ENCODE measurements at regions not wholly inside any gene's neighbourhood (a gene's known extent, or its start where the extent isn't known, plus 50 kb on each side); places are given as distances from the start of the nearest gene placed in this dataset.
"Not testable (repeated sequence)": the region's sequence is repeated elsewhere in the genome, so short reads cannot be mapped to it uniquely, and the experiment has no call there.

DNA sequence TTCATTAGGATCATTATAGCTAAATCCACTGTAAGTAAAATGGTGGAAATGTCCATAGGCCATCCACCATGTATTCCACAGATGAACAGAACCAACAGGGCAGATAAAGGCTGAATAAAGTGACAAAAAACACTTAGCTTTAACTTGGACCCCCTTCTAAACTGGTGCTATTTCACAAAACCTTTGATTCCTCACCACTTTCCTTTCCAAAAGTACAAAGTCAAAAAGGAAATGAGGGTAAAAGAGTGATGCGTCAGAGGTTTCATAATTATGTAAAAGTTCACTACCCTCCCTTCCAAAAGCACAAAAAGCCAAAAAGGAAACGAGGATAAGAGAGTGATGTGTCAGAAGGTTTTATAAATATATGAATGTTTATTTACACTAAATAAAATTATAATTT lies 172.2 kb downstream of the TBX15 start:
- no peak for DNase-seq
- Histone ChIP-seq H3K36me3 (ENCODE audit: control insufficient read depth in 2 of 2, extremely low read depth in 1 of 2, insufficient read depth in 1 of 2, low read length in 1 of 2) (no peaks in the 10 kb centered on the region), H3K9me3 (no peaks in the 10 kb centered on the region), H3K4me3 (ENCODE audit: control insufficient read depth in 1 of 2, extremely low read depth in 1 of 2, low read length in 1 of 2) (no peak overlapping the region), H3K27me3 (replicated peaks in 1 of 2; ENCODE audit: control insufficient read depth in 2 of 2, extremely low read depth in 1 of 2, insufficient read depth in 2 of 2, low read length in 1 of 2) (no peaks in the 10 kb centered on the region), H3K4me1 (ENCODE audit: control insufficient read depth in 1 of 2, extremely low read depth in 1 of 2, insufficient read depth in 2 of 2, low read length in 2 of 2) (no peaks in the 10 kb centered on the region), H3K27ac (ENCODE audit: low read length) (no peak overlapping the region)
- ChIA-PET CTCF (no interaction called here), POLR2A (no interaction called here)
- H3K9me3 Mint-ChIP-seq, result peaks cover 8 to 17% (median 8%) of the 10 kb centered on the region in 3 donors
- H3K36me3 Mint-ChIP-seq, result no peaks in the 10 kb centered on the region
- no peak overlapping the region for H3K4me3 Mint-ChIP-seq
- no peaks in the 10 kb centered on the region for H3K27me3 Mint-ChIP-seq
- no peak overlapping the region for H3K27ac Mint-ChIP-seq
- WGBS (ENCODE audit: insufficient coverage), result no CpG with 5 or more reads among the region's 2 CpGs
- no peak for ATAC-seq (replicated peaks in 1 of 4)
- H3K4me1 Mint-ChIP-seq, result no peaks in the 10 kb centered on the region

- no peaks in the 10 kb centered on the region for H3K27me3 Mint-ChIP-seq
- no peaks in the 10 kb centered on the region for H3K36me3 ChIP-seq (ENCODE audit: control insufficient read depth in 2 of 2, extremely low read depth in 1 of 2, insufficient read depth in 1 of 2, low read length in 1 of 2)
- 80% methylated on average over 1 of the region's 4 CpGs for WGBS (ENCODE audit: insufficient coverage)
- H3K27ac Mint-ChIP-seq, result no peak overlapping the region
- DNase-seq (no peak), ATAC-seq (replicated peaks in 1 of 4) (no peak)
- no peaks in the 10 kb centered on the region for H3K36me3 Mint-ChIP-seq
- no peaks in the 10 kb centered on the region for H3K9me3 ChIP-seq
- H3K4me3 Mint-ChIP-seq, result no peak overlapping the region
- no peaks in the 10 kb centered on the region for H3K4me1 ChIP-seq (ENCODE audit: control insufficient read depth in 1 of 2, extremely low read depth in 1 of 2, insufficient read depth in 2 of 2, low read length in 2 of 2)
- no peaks in the 10 kb centered on the region for H3K4me1 Mint-ChIP-seq
- H3K4me3 ChIP-seq (ENCODE audit: control insufficient read depth in 1 of 2, extremely low read depth in 1 of 2, low read length in 1 of 2), result no peak overlapping the region
- no peak overlapping the region for H3K27ac ChIP-seq (ENCODE audit: low read length)
- ChIA-PET CTCF (no interaction called here), POLR2A (no interaction called here)
- no peaks in the 10 kb centered on the region for H3K27me3 ChIP-seq (replicated peaks in 1 of 2; ENCODE audit: control insufficient read depth in 2 of 2, extremely low read depth in 1 of 2, insufficient read depth in 2 of 2, low read length in 1 of 2)
- peaks cover 6 to 10% (median 8%) of the 10 kb centered on the region in 3 donors for H3K9me3 Mint-ChIP-seq
These were observed 175.6 kb downstream of the TBX15 start for GRCh38 chr1:118812555-118812954.

DNA sequence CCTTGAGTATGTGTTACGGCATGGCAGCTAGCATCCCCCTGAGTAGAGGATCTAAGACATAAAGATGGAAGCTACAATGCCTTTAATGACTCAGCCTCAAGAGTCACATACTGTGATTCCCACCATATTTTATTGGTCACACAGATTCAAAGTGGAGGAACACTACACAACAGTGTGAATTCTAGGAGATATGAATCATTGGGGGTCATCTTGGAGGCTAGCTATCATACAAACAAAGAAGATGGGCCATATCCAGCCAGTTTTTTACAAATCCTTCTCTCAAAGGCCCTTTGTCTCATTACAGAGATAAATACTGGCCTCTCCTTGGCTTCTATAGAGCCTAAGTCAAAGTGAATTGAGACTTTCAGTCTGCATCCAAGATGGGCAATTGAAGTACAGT lies 177.0 kb downstream of the TBX15 start:
- H3K4me1 Mint-ChIP-seq, result no peaks in the 10 kb centered on the region
- WGBS (ENCODE audit: insufficient coverage), result 100% methylated on average over 1 of the region's 1 CpG
- H3K27ac ChIP-seq (ENCODE audit: low read length), result no peak overlapping the region
- H3K9me3 Mint-ChIP-seq, result peaks cover 4 to 14% (median 6%) of the 10 kb centered on the region in 3 donors
- CTCF ChIA-PET, result no interaction called here
- H3K9me3 ChIP-seq, result no peaks in the 10 kb centered on the region
- no peaks in the 10 kb centered on the region for H3K4me1 ChIP-seq (ENCODE audit: control insufficient read depth in 1 of 2, extremely low read depth in 1 of 2, insufficient read depth in 2 of 2, low read length in 2 of 2)
- H3K36me3 Mint-ChIP-seq, result no peaks in the 10 kb centered on the region
- no peaks in the 10 kb centered on the region for H3K36me3 ChIP-seq (ENCODE audit: control insufficient read depth in 2 of 2, extremely low read depth in 1 of 2, insufficient read depth in 1 of 2, low read length in 1 of 2)
- H3K4me3 Mint-ChIP-seq, result no peak overlapping the region
- ATAC-seq (replicated peaks in 1 of 4), result no peak
- H3K27ac Mint-ChIP-seq, result no peak overlapping the region
- no peak overlapping the region for H3K4me3 ChIP-seq (ENCODE audit: control insufficient read depth in 1 of 2, extremely low read depth in 1 of 2, low read length in 1 of 2)
- H3K27me3 Mint-ChIP-seq, result no peaks in the 10 kb centered on the region
- H3K27me3 ChIP-seq (replicated peaks in 1 of 2; ENCODE audit: control insufficient read depth in 2 of 2, extremely low read depth in 1 of 2, insufficient read depth in 2 of 2, low read length in 1 of 2), result no peaks in the 10 kb centered on the region
- DNase-seq, result no peak
- POLR2A ChIA-PET, result no interaction called here

GRCh38 chr1:118809586-118809985 lies 178.6 kb downstream of the TBX15 start:
- H3K36me3 Mint-ChIP-seq, result no peaks in the 10 kb centered on the region
- ATAC-seq (replicated peaks in 1 of 4), result no peak
- no peak overlapping the region for H3K27ac ChIP-seq (ENCODE audit: low read length)

DNA sequence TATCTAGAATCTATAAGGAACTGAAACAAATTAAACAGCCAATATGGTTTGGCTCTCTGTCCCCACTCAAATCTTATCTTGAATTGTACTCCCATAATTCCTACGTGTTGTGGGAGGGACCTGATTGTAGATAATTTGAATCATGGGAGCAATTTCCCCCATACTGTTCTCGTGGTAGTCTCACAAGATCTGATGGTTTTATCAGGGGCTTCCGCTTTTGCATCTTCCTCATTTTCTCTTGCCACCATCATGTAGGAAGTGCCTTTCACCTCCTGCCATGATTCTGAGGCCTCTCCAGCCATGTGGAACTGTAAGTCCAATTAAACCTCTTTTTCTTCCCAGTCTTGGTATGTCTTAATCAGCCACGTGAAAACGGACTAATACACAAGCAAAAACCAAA lies 185.0 kb downstream of the TBX15 start:
- POLR2A ChIA-PET; ATAC-seq (replicated peaks in 1 of 4); CTCF ChIA-PET; H3K4me3 Mint-ChIP-seq; H3K27ac ChIP-seq (ENCODE audit: low read length); H3K4me3 ChIP-seq (ENCODE audit: control insufficient read depth in 1 of 2, extremely low read depth in 1 of 2, low read length in 1 of 2); H3K27me3 ChIP-seq (replicated peaks in 1 of 2; ENCODE audit: control insufficient read depth in 2 of 2, extremely low read depth in 1 of 2, insufficient read depth in 2 of 2, low read length in 1 of 2); H3K36me3 Mint-ChIP-seq; H3K36me3 ChIP-seq (ENCODE audit: control insufficient read depth in 2 of 2, extremely low read depth in 1 of 2, insufficient read depth in 1 of 2, low read length in 1 of 2); H3K4me1 ChIP-seq (ENCODE audit: control insufficient read depth in 1 of 2, extremely low read depth in 1 of 2, insufficient read depth in 2 of 2, low read length in 2 of 2); H3K27ac Mint-ChIP-seq; DNase-seq; H3K9me3 ChIP-seq; H3K27me3 Mint-ChIP-seq; H3K4me1 Mint-ChIP-seq: not testable (repeated sequence)
- 96% methylated on average over 3 of the region's 5 CpGs for WGBS (ENCODE audit: insufficient coverage)
- peaks cover 8 to 12% (median 9%) of the 10 kb centered on the region in 3 donors for H3K9me3 Mint-ChIP-seq

More at GRCh38 chr1:118809586-118809985, 178.6 kb downstream of the TBX15 start:
- no CpG with 5 or more reads among the region's 4 CpGs for WGBS (ENCODE audit: insufficient coverage)
- no peak for DNase-seq
- POLR2A ChIA-PET, result no interaction called here
- Mint-ChIP-seq H3K4me3 (no peak overlapping the region), H3K27me3 (no peaks in the 10 kb centered on the region), H3K9me3 (peaks cover 4 to 14% (median 6%) of the 10 kb centered on the region in 3 donors), H3K27ac (no peak overlapping the region), H3K4me1 (no peaks in the 10 kb centered on the region)
- Histone ChIP-seq H3K4me1 (ENCODE audit: control insufficient read depth in 1 of 2, extremely low read depth in 1 of 2, insufficient read depth in 2 of 2, low read length in 2 of 2) (no peaks in the 10 kb centered on the region), H3K36me3 (ENCODE audit: control insufficient read depth in 2 of 2, extremely low read depth in 1 of 2, insufficient read depth in 1 of 2, low read length in 1 of 2) (no peaks in the 10 kb centered on the region), H3K4me3 (ENCODE audit: control insufficient read depth in 1 of 2, extremely low read depth in 1 of 2, low read length in 1 of 2) (no peak overlapping the region), H3K9me3 (no peaks in the 10 kb centered on the region), H3K27me3 (replicated peaks in 1 of 2; ENCODE audit: control insufficient read depth in 2 of 2, extremely low read depth in 1 of 2, insufficient read depth in 2 of 2, low read length in 1 of 2) (no peaks in the 10 kb centered on the region)
- CTCF ChIA-PET, result no interaction called here

- no peaks in the 10 kb centered on the region for H3K36me3 Mint-ChIP-seq
- no peaks in the 10 kb centered on the region for H3K4me1 Mint-ChIP-seq
- no peaks in the 10 kb centered on the region for H3K27me3 Mint-ChIP-seq
- ATAC-seq (replicated peaks in 1 of 4) (no peak), DNase-seq (no peak)
- H3K4me3 ChIP-seq (ENCODE audit: control insufficient read depth in 1 of 2, extremely low read depth in 1 of 2, low read length in 1 of 2), result no peak overlapping the region
- no peak overlapping the region for H3K27ac Mint-ChIP-seq
- WGBS (ENCODE audit: insufficient coverage), result no CpG with 5 or more reads among the region's 2 CpGs
- H3K4me3 Mint-ChIP-seq, result no peak overlapping the region
- H3K9me3 Mint-ChIP-seq, result peaks cover 17 to 32% (median 32%) of the 10 kb centered on the region in 3 donors
- H3K27ac ChIP-seq (ENCODE audit: low read length), result no peak overlapping the region
- no peaks in the 10 kb centered on the region for H3K9me3 ChIP-seq
- no peaks in the 10 kb centered on the region for H3K27me3 ChIP-seq (replicated peaks in 1 of 2; ENCODE audit: control insufficient read depth in 2 of 2, extremely low read depth in 1 of 2, insufficient read depth in 2 of 2, low read length in 1 of 2)
- no peaks in the 10 kb centered on the region for H3K4me1 ChIP-seq (ENCODE audit: control insufficient read depth in 1 of 2, extremely low read depth in 1 of 2, insufficient read depth in 2 of 2, low read length in 2 of 2)
- POLR2A ChIA-PET, result no interaction called here
- CTCF ChIA-PET, result no interaction called here
- H3K36me3 ChIP-seq (ENCODE audit: control insufficient read depth in 2 of 2, extremely low read depth in 1 of 2, insufficient read depth in 1 of 2, low read length in 1 of 2), result no peaks in the 10 kb centered on the region
These were observed 196.9 kb downstream of the TBX15 start for GRCh38 chr1:118791094-118791691.

DNA sequence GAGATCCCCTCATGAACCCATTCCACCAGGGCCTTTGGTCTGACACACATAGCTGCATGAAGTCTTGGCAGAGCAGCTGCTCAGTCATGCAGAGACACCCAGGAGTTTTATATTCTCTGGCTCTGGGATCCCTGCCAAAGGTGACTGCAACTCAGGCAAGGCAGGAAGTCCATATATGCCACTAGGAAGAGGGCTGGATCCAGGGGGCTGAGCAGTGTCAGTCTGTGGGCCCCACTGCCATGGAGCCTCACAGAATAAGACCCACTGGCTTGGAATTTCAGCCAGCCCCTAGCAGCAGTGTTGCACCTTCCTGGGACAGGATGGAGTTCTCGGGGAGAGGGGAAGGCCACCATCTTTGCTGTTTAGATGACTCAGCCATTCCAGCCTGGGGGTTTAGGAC lies 199.7 kb downstream of the TBX15 start:
- WGBS (ENCODE audit: insufficient coverage), result 100% methylated on average over 1 of the region's 1 CpG

More for the DNA sequence above, 199.7 kb downstream of the TBX15 start:
- H3K27me3 ChIP-seq (replicated peaks in 1 of 2; ENCODE audit: control insufficient read depth in 2 of 2, extremely low read depth in 1 of 2, insufficient read depth in 2 of 2, low read length in 1 of 2), result no peaks in the 10 kb centered on the region
- Mint-ChIP-seq H3K36me3 (no peaks in the 10 kb centered on the region), H3K4me1 (no peaks in the 10 kb centered on the region), H3K27me3 (no peaks in the 10 kb centered on the region), H3K9me3 (peaks cover 17 to 33% (median 27%) of the 10 kb centered on the region in 3 donors), H3K4me3 (no peak overlapping the region), H3K27ac (no peak overlapping the region)
- DNase-seq (no peak), ATAC-seq (replicated peaks in 1 of 4) (no peak)
- no peaks in the 10 kb centered on the region for H3K9me3 ChIP-seq
- H3K4me3 ChIP-seq (ENCODE audit: control insufficient read depth in 1 of 2, extremely low read depth in 1 of 2, low read length in 1 of 2), result no peak overlapping the region
- POLR2A ChIA-PET, result no interaction called here
- CTCF ChIA-PET, result no interaction called here
- H3K36me3 ChIP-seq (ENCODE audit: control insufficient read depth in 2 of 2, extremely low read depth in 1 of 2, insufficient read depth in 1 of 2, low read length in 1 of 2), result no peaks in the 10 kb centered on the region
- no peak overlapping the region for H3K27ac ChIP-seq (ENCODE audit: low read length)
- H3K4me1 ChIP-seq (ENCODE audit: control insufficient read depth in 1 of 2, extremely low read depth in 1 of 2, insufficient read depth in 2 of 2, low read length in 2 of 2), result no peaks in the 10 kb centered on the region

Measured in T-cell (primary cell).